ENCODE measurements at regions not wholly inside any gene's neighbourhood (a gene's known extent, or its start where the extent isn't known, plus 50 kb on each side); places are given as distances from the start of the nearest gene placed in this dataset.

- TF ChIP-seq POLR2AphosphoS5 (IDR thresholded peaks at IDR 0.05; ENCODE audit: low read depth, low read length) (no peak), TAF1 (IDR thresholded peaks at IDR 0.05; ENCODE audit: borderline replicate concordance, insufficient read depth, low read length) (no peak), REST (IDR thresholded peaks at IDR 0.05; ENCODE audit: insufficient read depth in 1 of 2, low read depth in 2 of 2, low read length in 2 of 2) (no peak), SIN3A (IDR thresholded peaks at IDR 0.05; ENCODE audit: borderline replicate concordance, insufficient read depth, low read length) (no peak)
These were observed 280.3 kb downstream of the OMA1 start for GRCh38 chr1:58266242-58266641.
